Liver (tissue), 3 donors: ENCODE measurements at regions not wholly inside any gene's neighbourhood (a gene's known extent, or its start where the extent isn't known, plus 50 kb on each side); places are given as distances from the start of the nearest gene placed in this dataset.

ENCODE experiments used
- ATF3 ChIP-seq: IDR thresholded peaks from 2 replicates; pipeline ENCODE4 v1.6.1; 2016; ENCODE audit warnings: antibody characterized with exemption
- CTCF ChIP-seq: fragments of 150-350 bp; IDR thresholded peaks from 2 replicates; pipeline ENCODE4 v1.5.1; 2017; ENCODE audit warnings: improper control_type of control experiment, low read depth, low read length; ENCODE audit not compliant: missing input control
- FOXA1 ChIP-seq: IDR thresholded peaks from 2 replicates; pipeline ENCODE4 v1.6.1; 2016; ENCODE audit warnings: antibody characterized with exemption
- FOXA2 ChIP-seq: IDR thresholded peaks from 2 replicates; pipeline ENCODE4 v1.6.1; 2016; ENCODE audit warnings: antibody characterized with exemption
- GABPA ChIP-seq, 2 donors: IDR thresholded peaks in 1 of 2; conservative IDR thresholded peaks in 1 of 2; 2 replicates each; pipeline ENCODE4 v1.6.1; 2016; ENCODE audit warnings: antibody characterized with exemption in 2 of 2, mild to moderate bottlenecking in 1 of 2, moderate library complexity in 1 of 2
- HNF4A ChIP-seq, 2 donors: conservative IDR thresholded peaks; 2 replicates each; pipeline ENCODE4 v1.6.1; 2016; ENCODE audit warnings: antibody characterized with exemption in 2 of 2, mild to moderate bottlenecking in 2 of 2
- MAX ChIP-seq: IDR thresholded peaks from 2 replicates; pipeline ENCODE4 v1.6.1; 2016; ENCODE audit warnings: antibody characterized with exemption
- RAD21 ChIP-seq, 2 donors: IDR thresholded peaks; 2 replicates each; pipeline ENCODE4 v1.6.1; 2016; ENCODE audit warnings: antibody characterized with exemption in 2 of 2, mild to moderate bottlenecking in 2 of 2
- REST ChIP-seq: IDR thresholded peaks from 2 replicates; pipeline ENCODE4 v1.6.1; 2016; ENCODE audit warnings: antibody characterized with exemption, mild to moderate bottlenecking
- SP1 ChIP-seq: IDR thresholded peaks from 2 replicates; pipeline ENCODE4 v1.6.1; 2018; ENCODE audit warnings: antibody characterized with exemption, mild to moderate bottlenecking
- YY1 ChIP-seq: IDR thresholded peaks from 2 replicates; pipeline ENCODE4 v1.6.1; 2016; ENCODE audit warnings: antibody characterized with exemption, mild to moderate bottlenecking
- ZBTB33 ChIP-seq: IDR thresholded peaks from 2 replicates; pipeline ENCODE4 v1.6.1; 2016; ENCODE audit warnings: antibody characterized with exemption
- donor health status: healthy.
- donor health status: healthy.

- TF ChIP-seq YY1 (no peak), CTCF (no peak), ATF3 (no peak), REST (no peak), MAX (no peak), RAD21 (IDR thresholded peaks at IDR 0.05) (no peak), FOXA1 (no peak), FOXA2 (no peak), SP1 (no peak), GABPA (IDR thresholded peaks at IDR 0.05 in 1 of 2, conservative IDR thresholded peaks at IDR 0.05 in 1 of 2) (no peak), ZBTB33 (no peak), HNF4A (conservative IDR thresholded peaks at IDR 0.05) (no peak)
Measured at GRCh38 chr1:208513799-208514198, 269.6 kb upstream of the PLXNA2 start.
